Cardiac muscle cell (in vitro differentiated cells and primary cell): ENCODE measurements at regions not wholly inside any gene's neighbourhood (a gene's known extent, or its start where the extent isn't known, plus 50 kb on each side); places are given as distances from the start of the nearest gene placed in this dataset.

Experiments used
- DNase-seq, 2 donors: peaks; one replicate each; pipeline versions ENCODE4 v3.0.0 to v3.0.0-alpha.2; 2010 to 2017; ENCODE audit warnings: low read depth in 1 of 2, low spot score in 1 of 2
- H3K27ac ChIP-seq: fragments of 200-600 bp; sonication (generic); 2 replicates; pipeline ENCODE4 v1.5.1; 2016
- H3K27me3 ChIP-seq: fragments of 200-600 bp; sonication (generic); 2 replicates; pipeline ENCODE4 v1.6.0; 2016; ENCODE audit warnings: control low read depth
- H3K36me3 ChIP-seq: fragments of 200-600 bp; sonication (generic); 2 replicates; pipeline ENCODE4 v1.5.1; 2016; ENCODE audit warnings: control low read depth
- H3K4me1 ChIP-seq: fragments of 200-600 bp; sonication (generic); 2 replicates; pipeline ENCODE4 v1.8.1; 2017; ENCODE audit warnings: low read depth, mild to moderate bottlenecking, mixed run types
- H3K4me3 ChIP-seq: fragments of 200-600 bp; sonication (generic); 2 replicates; pipeline ENCODE4 v1.5.1; 2016; ENCODE audit warnings: mild to moderate bottlenecking
- H3K9me3 ChIP-seq: fragments of 200-600 bp; sonication (generic); 2 replicates; pipeline ENCODE4 v1.5.1; 2017; ENCODE audit warnings: low read depth, mild to moderate bottlenecking, control low read depth
- TF ChIP-seq, protein P1 (sequence below): IDR thresholded peaks from 2 replicates; pipeline ENCODE4 v1.5.1; 2012; ENCODE audit warnings: low read depth, mild to moderate bottlenecking, low read length

- Histone ChIP-seq H3K9me3 (no peaks in the 10 kb centered on the region), H3K4me1 (peaks cover 33% of the 10 kb centered on the region), H3K27ac (peak overlapping the region; percentile 34), H3K4me3 (no peak overlapping the region), H3K36me3 (no peaks in the 10 kb centered on the region), H3K27me3 (no peaks in the 10 kb centered on the region)
- TF ChIP-seq, protein P1, sequence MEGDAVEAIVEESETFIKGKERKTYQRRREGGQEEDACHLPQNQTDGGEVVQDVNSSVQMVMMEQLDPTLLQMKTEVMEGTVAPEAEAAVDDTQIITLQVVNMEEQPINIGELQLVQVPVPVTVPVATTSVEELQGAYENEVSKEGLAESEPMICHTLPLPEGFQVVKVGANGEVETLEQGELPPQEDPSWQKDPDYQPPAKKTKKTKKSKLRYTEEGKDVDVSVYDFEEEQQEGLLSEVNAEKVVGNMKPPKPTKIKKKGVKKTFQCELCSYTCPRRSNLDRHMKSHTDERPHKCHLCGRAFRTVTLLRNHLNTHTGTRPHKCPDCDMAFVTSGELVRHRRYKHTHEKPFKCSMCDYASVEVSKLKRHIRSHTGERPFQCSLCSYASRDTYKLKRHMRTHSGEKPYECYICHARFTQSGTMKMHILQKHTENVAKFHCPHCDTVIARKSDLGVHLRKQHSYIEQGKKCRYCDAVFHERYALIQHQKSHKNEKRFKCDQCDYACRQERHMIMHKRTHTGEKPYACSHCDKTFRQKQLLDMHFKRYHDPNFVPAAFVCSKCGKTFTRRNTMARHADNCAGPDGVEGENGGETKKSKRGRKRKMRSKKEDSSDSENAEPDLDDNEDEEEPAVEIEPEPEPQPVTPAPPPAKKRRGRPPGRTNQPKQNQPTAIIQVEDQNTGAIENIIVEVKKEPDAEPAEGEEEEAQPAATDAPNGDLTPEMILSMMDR, result no peak
- DNase-seq, result no peak
These were observed 63.2 kb upstream of the PODXL start for GRCh38 chr7:131619336-131620305.

DNA sequence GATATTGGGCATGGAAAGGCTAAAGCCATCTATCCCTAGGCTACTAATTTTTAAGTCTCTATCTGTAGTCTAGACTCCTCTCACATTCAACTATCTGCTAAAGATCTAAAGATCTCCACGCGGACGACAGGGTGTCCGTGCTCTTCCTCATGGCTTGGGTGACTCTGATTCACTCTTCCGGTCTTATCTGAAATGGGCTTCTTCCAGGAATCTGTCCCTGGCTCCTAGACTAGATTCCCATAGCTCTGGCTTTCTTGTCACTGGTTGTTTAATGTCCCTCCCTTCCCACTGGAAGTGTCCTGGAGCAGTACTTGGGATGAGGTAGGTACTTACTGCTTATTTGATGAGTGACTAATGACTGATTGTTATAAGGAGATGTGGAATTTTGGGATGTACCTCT, 62.0 kb upstream of the PODXL start:
- DNase-seq, result no peak
- H3K4me1 ChIP-seq, result peaks cover 29% of the 10 kb centered on the region
- TF ChIP-seq, protein P1, result no peak
- no peaks in the 10 kb centered on the region for H3K36me3 ChIP-seq
- no peak overlapping the region for H3K4me3 ChIP-seq
- no peak overlapping the region for H3K27ac ChIP-seq
- H3K9me3 ChIP-seq, result no peaks in the 10 kb centered on the region
- no peaks in the 10 kb centered on the region for H3K27me3 ChIP-seq

- Histone ChIP-seq H3K27ac (no peak overlapping the region), H3K4me1 (peaks cover 25% of the 10 kb centered on the region), H3K4me3 (no peak overlapping the region), H3K27me3 (no peaks in the 10 kb centered on the region), H3K9me3 (no peaks in the 10 kb centered on the region), H3K36me3 (no peaks in the 10 kb centered on the region)
- DNase-seq, result no peak
- TF ChIP-seq, protein P1, result no peak
These were observed 60.2 kb upstream of the PODXL start for GRCh38 chr7:131616487-131617200.

DNA sequence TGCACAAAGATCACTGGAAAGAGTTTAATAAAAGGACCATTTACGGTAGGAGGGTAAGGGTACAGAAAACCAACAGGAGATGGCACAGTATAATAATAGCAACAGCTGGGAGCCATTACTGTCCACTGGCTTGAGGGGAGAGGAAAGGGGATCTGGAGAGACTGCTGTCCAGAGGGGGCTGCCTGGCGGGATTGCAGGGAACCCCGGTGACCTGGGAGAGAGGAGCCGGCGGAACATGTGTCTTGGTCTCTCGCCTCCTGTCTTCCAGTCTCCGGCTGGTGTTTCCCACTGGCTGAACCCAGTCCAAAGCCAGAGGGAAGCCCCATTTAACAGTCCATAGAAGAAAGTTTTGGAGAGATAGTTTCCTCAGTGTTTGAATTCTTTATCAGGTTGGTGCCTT, 57.5 kb upstream of the PODXL start:
- H3K36me3 ChIP-seq, result no peaks in the 10 kb centered on the region
- no peak for DNase-seq
- H3K4me1 ChIP-seq, result peaks cover 5% of the 10 kb centered on the region
- H3K27ac ChIP-seq, result no peak overlapping the region
- H3K27me3 ChIP-seq, result no peaks in the 10 kb centered on the region
- TF ChIP-seq, protein P1, result no peak
- H3K4me3 ChIP-seq, result no peak overlapping the region
- H3K9me3 ChIP-seq, result no peaks in the 10 kb centered on the region

DNA sequence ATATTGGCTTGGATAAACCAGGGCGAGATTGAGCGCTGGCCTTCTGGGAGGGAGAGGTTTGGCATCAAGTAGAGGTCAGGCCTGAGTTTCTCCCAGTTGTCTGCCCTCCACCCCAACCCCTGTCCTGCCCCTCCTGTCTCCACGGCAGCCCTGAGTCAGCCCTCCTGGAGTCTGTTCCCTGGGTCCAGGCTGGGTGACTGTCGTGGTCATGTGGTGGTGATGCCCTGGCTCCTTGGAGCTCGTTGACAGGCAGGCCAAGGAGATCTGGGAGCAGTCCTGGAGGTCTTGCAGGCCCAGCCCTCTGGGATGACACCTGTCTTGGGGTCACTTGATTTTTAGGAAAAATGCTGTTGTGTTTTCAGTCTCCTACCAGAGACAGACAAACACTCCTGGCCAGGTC, 53.6 kb upstream of the PODXL start:
- Histone ChIP-seq H3K36me3 (no peaks in the 10 kb centered on the region), H3K4me3 (no peak overlapping the region), H3K4me1 (peaks cover 39% of the 10 kb centered on the region), H3K9me3 (no peaks in the 10 kb centered on the region), H3K27me3 (no peaks in the 10 kb centered on the region), H3K27ac (no peak overlapping the region)
- TF ChIP-seq, protein P1, result no peak
- no peak for DNase-seq
